GM18907 (cell line): ENCODE measurements at regions not wholly inside any gene's neighbourhood (a gene's known extent, or its start where the extent isn't known, plus 50 kb on each side); places are given as distances from the start of the nearest gene placed in this dataset.
"Not testable (repeated sequence)": the region's sequence is repeated elsewhere in the genome, so short reads cannot be mapped to it uniquely, and the experiment has no call there.

Experiments used
- ATAC-seq: cut with Tn5 transposase; IDR thresholded peaks from one replicate; pipeline ENCODE4 v1.9.1; 2021; ENCODE audit warnings: mild to moderate bottlenecking, moderate library complexity; ENCODE audit not compliant: unreplicated experiment

GRCh38 chrX:145393702-145394235 lies 146.5 kb downstream of the SPANXN1 start:
- no peak for ATAC-seq

GRCh38 chrX:145394344-145394743 lies 147.0 kb downstream of the SPANXN1 start:
- no peak for ATAC-seq

- ATAC-seq, result no peak
These were observed 149.3 kb downstream of the SPANXN1 start for GRCh38 chrX:145396612-145397011.

GRCh38 chrX:145405012-145405411 lies 157.7 kb downstream of the SPANXN1 start:
- ATAC-seq, result peak; percentile 66

- ATAC-seq, result no peak
These were observed 163.3 kb downstream of the SPANXN1 start for GRCh38 chrX:145410622-145411021.

GRCh38 chrX:145436211-145436610 lies 188.9 kb downstream of the SPANXN1 start:
- ATAC-seq, result not testable (repeated sequence)

GRCh38 chrX:145464650-145465049 lies 217.3 kb downstream of the SPANXN1 start:
- ATAC-seq, result no peak

GRCh38 chrX:145475725-145476124 lies 228.4 kb downstream of the SPANXN1 start:
- no peak for ATAC-seq

GRCh38 chrX:145484740-145485139 lies 237.4 kb downstream of the SPANXN1 start:
- ATAC-seq, result no peak

- no peak for ATAC-seq
These were observed 255.4 kb downstream of the SPANXN1 start for GRCh38 chrX:145502670-145503069.

GRCh38 chrX:145506214-145506613 lies 258.9 kb downstream of the SPANXN1 start:
- no peak for ATAC-seq

GRCh38 chrX:145524931-145525330 lies 277.6 kb downstream of the SPANXN1 start:
- ATAC-seq, result no peak

- no peak for ATAC-seq
These were observed 285.0 kb downstream of the SPANXN1 start for GRCh38 chrX:145532176-145532780.

GRCh38 chrX:145533534-145533933 lies 284.1 kb upstream of the SLITRK2 start:
- ATAC-seq, result no peak

GRCh38 chrX:145549496-145549895 lies 268.1 kb upstream of the SLITRK2 start:
- no peak for ATAC-seq

GRCh38 chrX:145552643-145553042 lies 265.0 kb upstream of the SLITRK2 start:
- ATAC-seq, result no peak

GRCh38 chrX:145553702-145554101 lies 263.9 kb upstream of the SLITRK2 start:
- no peak for ATAC-seq

- ATAC-seq, result no peak
These were observed 254.5 kb upstream of the SLITRK2 start for GRCh38 chrX:145563159-145563558.

- ATAC-seq, result no peak
These were observed 207.6 kb upstream of the SLITRK2 start for GRCh38 chrX:145609951-145610511.

GRCh38 chrX:145613894-145614293 lies 203.7 kb upstream of the SLITRK2 start:
- ATAC-seq, result no peak

GRCh38 chrX:145620666-145621065 lies 197.0 kb upstream of the SLITRK2 start:
- no peak for ATAC-seq

GRCh38 chrX:145623453-145623852 lies 194.2 kb upstream of the SLITRK2 start:
- no peak for ATAC-seq

GRCh38 chrX:145630081-145630480 lies 187.5 kb upstream of the SLITRK2 start:
- ATAC-seq, result no peak
